Central memory CD8-positive, alpha-beta T cell (primary cell): ENCODE measurements at regions not wholly inside any gene's neighbourhood (a gene's known extent, or its start where the extent isn't known, plus 50 kb on each side); places are given as distances from the start of the nearest gene placed in this dataset.
A peak's percentile ranks its signal among the peaks of the same experiment; 100 is the strongest.

Source experiments
- ATAC-seq: fragments of 150-1000 bp; cut with Tn5 transposase; replicated peaks from 2 replicates; pipeline ENCODE4 v1.10.0; 2022; ENCODE audit warnings: mild to moderate bottlenecking, moderate FRiP score, moderate number of reproducible peaks; ENCODE audit not compliant: poor library complexity, severe bottlenecking; ENCODE audit errors: extremely low read depth
- DNase-seq, 2 donors: peaks; one replicate each; pipeline ENCODE4 v3.0.0; 2021; ENCODE audit warnings: low spot score in 2 of 2
- H3K27ac Mint-ChIP-seq: one replicate; pipeline ENCODE4 v1.8.0; 2022; ENCODE audit warnings: low read depth, mild to moderate bottlenecking, moderate library complexity, mixed read lengths
- H3K27me3 Mint-ChIP-seq: one replicate; pipeline ENCODE4 v1.8.0; 2022; ENCODE audit warnings: mixed read lengths
- H3K36me3 Mint-ChIP-seq: one replicate; pipeline ENCODE4 v1.8.0; 2022; ENCODE audit warnings: mild to moderate bottlenecking, moderate library complexity, mixed read lengths; ENCODE audit not compliant: insufficient read depth
- H3K4me1 Mint-ChIP-seq: one replicate; pipeline ENCODE4 v1.8.0; 2022; ENCODE audit warnings: mixed read lengths
- H3K4me3 Mint-ChIP-seq: one replicate; pipeline ENCODE4 v1.8.0; 2022; ENCODE audit warnings: mild to moderate bottlenecking, moderate library complexity, mixed read lengths
- H3K9me3 Mint-ChIP-seq: one replicate; pipeline ENCODE4 v1.8.0; 2022; ENCODE audit warnings: mixed read lengths

- Mint-ChIP-seq H3K27me3 (peaks cover 15% of the 10 kb centered on the region), H3K4me3 (no peak overlapping the region), H3K27ac (no peak overlapping the region), H3K4me1 (no peaks in the 10 kb centered on the region), H3K9me3 (peaks cover 7% of the 10 kb centered on the region), H3K36me3 (no peaks in the 10 kb centered on the region)
- no peak for ATAC-seq
- DNase-seq, result no peak
These were observed 383.0 kb downstream of the DIRAS2 start for GRCh38 chr9:90259311-90260246.

GRCh38 chr9:90261698-90262097 is 380.9 kb downstream of the DIRAS2 start:
- no peak for ATAC-seq
- H3K4me1 Mint-ChIP-seq, result no peaks in the 10 kb centered on the region
- H3K36me3 Mint-ChIP-seq, result no peaks in the 10 kb centered on the region
- H3K4me3 Mint-ChIP-seq, result no peak overlapping the region
- no peak for DNase-seq
- H3K27ac Mint-ChIP-seq, result no peak overlapping the region
- peaks cover 7% of the 10 kb centered on the region for H3K9me3 Mint-ChIP-seq
- H3K27me3 Mint-ChIP-seq, result peaks cover 24% of the 10 kb centered on the region

- DNase-seq (no peak), ATAC-seq (no peak)
- H3K36me3 Mint-ChIP-seq, result no peaks in the 10 kb centered on the region
- H3K4me3 Mint-ChIP-seq, result no peak overlapping the region
- H3K27me3 Mint-ChIP-seq, result peaks cover 26% of the 10 kb centered on the region
- H3K9me3 Mint-ChIP-seq, result no peaks in the 10 kb centered on the region
- no peaks in the 10 kb centered on the region for H3K4me1 Mint-ChIP-seq
- no peak overlapping the region for H3K27ac Mint-ChIP-seq
These were observed 374.0 kb downstream of the DIRAS2 start for GRCh38 chr9:90268613-90269012.

GRCh38 chr9:90271707-90272106 is 370.9 kb downstream of the DIRAS2 start:
- H3K4me1 Mint-ChIP-seq, result no peaks in the 10 kb centered on the region
- ATAC-seq (no peak), DNase-seq (no peak)
- H3K4me3 Mint-ChIP-seq, result no peak overlapping the region
- H3K9me3 Mint-ChIP-seq, result no peaks in the 10 kb centered on the region
- H3K27ac Mint-ChIP-seq, result no peak overlapping the region
- no peaks in the 10 kb centered on the region for H3K36me3 Mint-ChIP-seq
- peaks cover 23% of the 10 kb centered on the region for H3K27me3 Mint-ChIP-seq

- no peaks in the 10 kb centered on the region for H3K4me1 Mint-ChIP-seq
- no peak overlapping the region for H3K4me3 Mint-ChIP-seq
- no peak overlapping the region for H3K27ac Mint-ChIP-seq
- H3K36me3 Mint-ChIP-seq, result no peaks in the 10 kb centered on the region
- ATAC-seq (no peak), DNase-seq (no peak)
- no peaks in the 10 kb centered on the region for H3K9me3 Mint-ChIP-seq
- peaks cover 41% of the 10 kb centered on the region for H3K27me3 Mint-ChIP-seq
These were observed 367.9 kb downstream of the DIRAS2 start for GRCh38 chr9:90274725-90275124.

GRCh38 chr9:90285946-90286345 is 356.7 kb downstream of the DIRAS2 start:
- H3K27me3 Mint-ChIP-seq, result peaks cover 12% of the 10 kb centered on the region
- H3K27ac Mint-ChIP-seq, result no peak overlapping the region
- H3K4me3 Mint-ChIP-seq, result no peak overlapping the region
- no peaks in the 10 kb centered on the region for H3K36me3 Mint-ChIP-seq
- no peaks in the 10 kb centered on the region for H3K9me3 Mint-ChIP-seq
- DNase-seq (no peak), ATAC-seq (no peak)
- no peaks in the 10 kb centered on the region for H3K4me1 Mint-ChIP-seq

- Mint-ChIP-seq H3K9me3 (no peaks in the 10 kb centered on the region), H3K27ac (no peak overlapping the region), H3K4me3 (no peak overlapping the region), H3K27me3 (no peaks in the 10 kb centered on the region), H3K36me3 (no peaks in the 10 kb centered on the region), H3K4me1 (no peaks in the 10 kb centered on the region)
- DNase-seq (no peak), ATAC-seq (peak; percentile 14)
These were observed 354.9 kb downstream of the DIRAS2 start for GRCh38 chr9:90287567-90288274.

- Mint-ChIP-seq H3K9me3 (no peaks in the 10 kb centered on the region), H3K27me3 (no peaks in the 10 kb centered on the region), H3K27ac (no peak overlapping the region), H3K36me3 (no peaks in the 10 kb centered on the region), H3K4me3 (no peak overlapping the region), H3K4me1 (no peaks in the 10 kb centered on the region)
- ATAC-seq, result no peak
- no peak for DNase-seq
These were observed 354.4 kb downstream of the DIRAS2 start for GRCh38 chr9:90288275-90288639.

- DNase-seq (no peak), ATAC-seq (no peak)
- Mint-ChIP-seq H3K4me3 (no peak overlapping the region), H3K36me3 (no peaks in the 10 kb centered on the region), H3K27me3 (peaks cover 2% of the 10 kb centered on the region), H3K27ac (no peak overlapping the region), H3K4me1 (no peaks in the 10 kb centered on the region), H3K9me3 (no peaks in the 10 kb centered on the region)
These were observed 351.7 kb downstream of the DIRAS2 start for GRCh38 chr9:90290716-90291485.

- Mint-ChIP-seq H3K27ac (no peak overlapping the region), H3K27me3 (peaks cover 10% of the 10 kb centered on the region), H3K9me3 (no peaks in the 10 kb centered on the region), H3K4me3 (no peak overlapping the region), H3K36me3 (no peaks in the 10 kb centered on the region), H3K4me1 (no peaks in the 10 kb centered on the region)
- ATAC-seq, result no peak
- DNase-seq, result no peak
These were observed 346.1 kb downstream of the DIRAS2 start for GRCh38 chr9:90296539-90296938.

- no peaks in the 10 kb centered on the region for H3K9me3 Mint-ChIP-seq
- ATAC-seq (no peak), DNase-seq (no peak)
- H3K4me3 Mint-ChIP-seq, result no peak overlapping the region
- no peaks in the 10 kb centered on the region for H3K36me3 Mint-ChIP-seq
- no peak overlapping the region for H3K27ac Mint-ChIP-seq
- H3K27me3 Mint-ChIP-seq, result peaks cover 25% of the 10 kb centered on the region
- no peaks in the 10 kb centered on the region for H3K4me1 Mint-ChIP-seq
These were observed 342.7 kb downstream of the DIRAS2 start for GRCh38 chr9:90299968-90300367.

- Mint-ChIP-seq H3K27ac (no peak overlapping the region), H3K4me1 (no peaks in the 10 kb centered on the region), H3K36me3 (no peaks in the 10 kb centered on the region), H3K4me3 (no peak overlapping the region), H3K27me3 (peaks cover 32% of the 10 kb centered on the region), H3K9me3 (no peaks in the 10 kb centered on the region)
- ATAC-seq, result no peak
- no peak for DNase-seq
These were observed 341.9 kb downstream of the DIRAS2 start for GRCh38 chr9:90300611-90301276.
